WTC11 (cell line): ENCODE measurements at regions not wholly inside any gene's neighbourhood (a gene's known extent, or its start where the extent isn't known, plus 50 kb on each side); places are given as distances from the start of the nearest gene placed in this dataset.

ENCODE experiments used
- ATAC-seq: fragments of 200-7000 bp; cut with Tn5 transposase; 2 replicates; pipeline ENCODE4 v1.10.0; 2021; ENCODE audit warnings: mild to moderate bottlenecking, moderate library complexity
- CTCF ChIA-PET: fragments of 300-600 bp; sonication (Branson Sonifier 250); formaldehyde crosslinking; loops from one replicate; lab custom pipeline; 2021; ENCODE audit warnings: antibody characterized with exemption; lab: Charles Lee
- POLR2A ChIA-PET: fragments of 350-600 bp; sonication (Branson Sonifier 250); formaldehyde crosslinking; loops from one replicate; lab custom pipeline; 2021; ENCODE audit warnings: antibody characterized with exemption; lab: Charles Lee
- DNase-seq: peaks from one replicate; pipeline ENCODE4 v3.0.0; 2021; ENCODE audit warnings: low spot score
- H3K27ac Mint-ChIP-seq: 2 replicates; pipeline ENCODE4 v1.8.0; 2021; ENCODE audit warnings: mixed read lengths
- H3K27me3 Mint-ChIP-seq: 2 replicates; pipeline ENCODE4 v1.8.0; 2021; ENCODE audit warnings: low read depth, mild to moderate bottlenecking, moderate library complexity, mixed read lengths
- H3K36me3 Mint-ChIP-seq: 2 replicates; pipeline ENCODE4 v1.8.0; 2021; ENCODE audit warnings: mixed read lengths
- H3K4me1 Mint-ChIP-seq: 2 replicates; pipeline ENCODE4 v1.8.0; 2022; ENCODE audit warnings: mixed read lengths
- H3K4me3 Mint-ChIP-seq: 2 replicates; pipeline ENCODE4 v1.8.0; 2021; ENCODE audit warnings: mild to moderate bottlenecking, moderate library complexity, mixed read lengths
- H3K9me3 Mint-ChIP-seq: 2 replicates; pipeline ENCODE4 v1.8.0; 2021; ENCODE audit warnings: mixed read lengths
- ATF1 ChIP-seq: sonication (generic); formaldehyde crosslinking; IDR thresholded peaks from 2 replicates; pipeline ENCODE4 v1.8.1; 2023; ENCODE audit warnings: mild to moderate bottlenecking, moderate library complexity, missing genetic modification reagents
- CDX4 ChIP-seq: fragments of 250-450 bp; sonication (Bioruptor Pico); IDR thresholded peaks from 2 replicates; pipeline ENCODE4 v1.9.0; 2021; ENCODE audit warnings: moderate library complexity, mild to moderate bottlenecking, inconsistent platforms, borderline replicate concordance
- CREB1 ChIP-seq: sonication (generic); formaldehyde crosslinking; IDR thresholded peaks from 2 replicates; pipeline ENCODE4 v1.8.0; 2023; ENCODE audit warnings: mild to moderate bottlenecking, missing genetic modification reagents
- ESRRA ChIP-seq: sonication (generic); formaldehyde crosslinking; IDR thresholded peaks from 2 replicates; pipeline ENCODE4 v1.8.1; 2022; ENCODE audit warnings: mild to moderate bottlenecking, missing genetic modification reagents, borderline replicate concordance
- FOXJ3 ChIP-seq: sonication (generic); formaldehyde crosslinking; IDR thresholded peaks from 2 replicates; pipeline ENCODE4 v1.9.0; 2021; ENCODE audit warnings: missing genetic modification reagents, mild to moderate bottlenecking, borderline replicate concordance
- FOXP4 ChIP-seq: sonication (generic); formaldehyde crosslinking; IDR thresholded peaks from 2 replicates; pipeline ENCODE4 v1.8.0; 2022; ENCODE audit warnings: mild to moderate bottlenecking, missing genetic modification reagents
- GTF2I ChIP-seq: fragments of 250-450 bp; sonication (Bioruptor Pico); conservative IDR thresholded peaks from 2 replicates; pipeline ENCODE4 v1.4.0; 2021; ENCODE audit warnings: mild to moderate bottlenecking
- JAZF1 ChIP-seq: fragments of 250-450 bp; sonication (Bioruptor Pico); IDR thresholded peaks from 2 replicates; pipeline ENCODE4 v1.9.0; 2021; ENCODE audit warnings: moderate library complexity, mild to moderate bottlenecking, inconsistent platforms
- MXD4 ChIP-seq: fragments of 250-450 bp; sonication (Bioruptor Pico); IDR thresholded peaks from 2 replicates; pipeline ENCODE4 v1.8.0; 2021; ENCODE audit warnings: mild to moderate bottlenecking, moderate library complexity, borderline replicate concordance
- MYBL2 ChIP-seq: sonication (generic); formaldehyde crosslinking; IDR thresholded peaks from 2 replicates; pipeline ENCODE4 v1.8.1; 2023; ENCODE audit warnings: mild to moderate bottlenecking, moderate library complexity, missing genetic modification reagents
- NR3C1 ChIP-seq: sonication (generic); formaldehyde crosslinking; conservative IDR thresholded peaks from 2 replicates; pipeline ENCODE4 v1.8.1; 2023; ENCODE audit warnings: low read depth, mild to moderate bottlenecking, missing genetic modification reagents
- SMAD3 ChIP-seq: sonication (generic); formaldehyde crosslinking; IDR thresholded peaks from 2 replicates; pipeline ENCODE4 v1.8.0; 2022; ENCODE audit warnings: missing genetic modification reagents, mild to moderate bottlenecking, borderline replicate concordance
- SP1 ChIP-seq: sonication (generic); formaldehyde crosslinking; conservative IDR thresholded peaks from 2 replicates; pipeline ENCODE4 v1.8.1; 2022; ENCODE audit warnings: missing genetic modification reagents
- TCF7 ChIP-seq: sonication (generic); formaldehyde crosslinking; IDR thresholded peaks from 2 replicates; pipeline ENCODE4 v1.8.0; 2022; ENCODE audit warnings: mild to moderate bottlenecking, low read depth, missing genetic modification reagents, moderate library complexity
- ZNF121 ChIP-seq: sonication (generic); formaldehyde crosslinking; IDR thresholded peaks from 2 replicates; pipeline ENCODE4 v1.8.0; 2023; ENCODE audit warnings: missing genetic modification reagents
- ZNF219 ChIP-seq: sonication (generic); formaldehyde crosslinking; IDR thresholded peaks from 2 replicates; pipeline ENCODE4 v1.8.0; 2023; ENCODE audit warnings: missing genetic modification reagents, mild to moderate bottlenecking, borderline replicate concordance
- ZNF317 ChIP-seq: sonication (generic); formaldehyde crosslinking; IDR thresholded peaks from 2 replicates; pipeline ENCODE4 v1.8.1; 2023; ENCODE audit warnings: low read depth, mild to moderate bottlenecking, moderate library complexity, missing genetic modification reagents, borderline replicate concordance
- ZNF416 ChIP-seq: fragments of 250-450 bp; sonication (Bioruptor Pico); IDR thresholded peaks from 2 replicates; pipeline ENCODE4 v1.9.0; 2021; ENCODE audit warnings: mild to moderate bottlenecking, inconsistent platforms
- TF ChIP-seq, protein P1 (sequence below): sonication (generic); formaldehyde crosslinking; IDR thresholded peaks from 2 replicates; pipeline ENCODE4 v1.8.1; 2022; ENCODE audit warnings: missing genetic modification reagents, borderline replicate concordance
- TF ChIP-seq, protein P2 (sequence below): sonication (generic); formaldehyde crosslinking; IDR thresholded peaks from 2 replicates; pipeline ENCODE4 v1.8.0; 2022; ENCODE audit warnings: mild to moderate bottlenecking, missing genetic modification reagents
- TF ChIP-seq, protein P3 (sequence below): fragments of 250-450 bp; sonication (Bioruptor Pico); conservative IDR thresholded peaks from 2 replicates; pipeline ENCODE4 v1.9.0; 2021; ENCODE audit warnings: mild to moderate bottlenecking

GRCh38 chr6:135710042-135710441 is 141.5 kb upstream of the PDE7B start (continued):
- TF ChIP-seq CDX4 (CRISPR knock-in tag) (no peak), JAZF1 (CRISPR knock-in tag) (no peak), SMAD3 (no peak), FOXJ3 (CRISPR knock-in tag) (no peak), CREB1 (no peak), MYBL2 (no peak), TCF7 (CRISPR knock-in tag) (no peak), ZNF416 (CRISPR knock-in tag) (no peak)
- TF ChIP-seq, protein P1, sequence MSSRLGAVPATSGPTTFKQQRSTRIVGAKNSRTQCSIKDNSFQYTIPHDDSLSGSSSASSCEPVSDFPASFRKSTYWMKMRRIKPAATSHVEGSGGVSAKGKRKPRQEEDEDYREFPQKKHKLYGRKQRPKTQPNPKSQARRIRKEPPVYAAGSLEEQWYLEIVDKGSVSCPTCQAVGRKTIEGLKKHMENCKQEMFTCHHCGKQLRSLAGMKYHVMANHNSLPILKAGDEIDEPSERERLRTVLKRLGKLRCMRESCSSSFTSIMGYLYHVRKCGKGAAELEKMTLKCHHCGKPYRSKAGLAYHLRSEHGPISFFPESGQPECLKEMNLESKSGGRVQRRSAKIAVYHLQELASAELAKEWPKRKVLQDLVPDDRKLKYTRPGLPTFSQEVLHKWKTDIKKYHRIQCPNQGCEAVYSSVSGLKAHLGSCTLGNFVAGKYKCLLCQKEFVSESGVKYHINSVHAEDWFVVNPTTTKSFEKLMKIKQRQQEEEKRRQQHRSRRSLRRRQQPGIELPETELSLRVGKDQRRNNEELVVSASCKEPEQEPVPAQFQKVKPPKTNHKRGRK (CRISPR knock-in tag), result no peak

DNA sequence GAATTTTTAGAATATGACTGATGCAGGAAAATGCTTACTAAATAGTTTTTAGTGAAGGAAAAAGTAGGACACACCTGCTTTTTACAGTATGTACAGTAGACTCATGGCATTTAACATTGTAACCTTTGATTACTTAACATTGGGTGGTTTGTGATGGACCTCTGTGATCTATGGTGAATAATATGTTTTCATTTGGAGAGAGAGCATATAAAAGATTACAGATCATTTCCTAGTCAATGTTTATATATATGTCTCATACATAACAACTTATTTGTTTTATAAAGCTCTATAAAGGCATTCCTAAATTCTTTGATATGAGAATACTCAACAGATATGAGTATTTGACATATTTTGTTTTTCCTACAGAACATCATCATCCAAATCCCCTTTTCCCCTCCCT is 129.3 kb upstream of the PDE7B start:
- peaks cover 50% of the 10 kb centered on the region for H3K9me3 Mint-ChIP-seq
- no peak overlapping the region for H3K27ac Mint-ChIP-seq
- ATAC-seq (no peak), DNase-seq (no peak)
- H3K4me3 Mint-ChIP-seq, result no peak overlapping the region
- CTCF ChIA-PET, result no interaction called here
- TF ChIP-seq ESRRA (CRISPR knock-in tag), result no peak
- TF ChIP-seq ZNF121 (CRISPR knock-in tag), result no peak
- TF ChIP-seq CDX4 (CRISPR knock-in tag), result no peak
- no peak for TF ChIP-seq SP1 (CRISPR knock-in tag)
- TF ChIP-seq GTF2I (CRISPR knock-in tag), result no peak
- no peak for TF ChIP-seq SMAD3
- TF ChIP-seq, protein P2, sequence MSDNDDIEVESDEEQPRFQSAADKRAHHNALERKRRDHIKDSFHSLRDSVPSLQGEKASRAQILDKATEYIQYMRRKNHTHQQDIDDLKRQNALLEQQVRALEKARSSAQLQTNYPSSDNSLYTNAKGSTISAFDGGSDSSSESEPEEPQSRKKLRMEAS (CRISPR knock-in tag), result no peak
- no peak for TF ChIP-seq FOXP4 (CRISPR knock-in tag)
- no peak for TF ChIP-seq ZNF219 (CRISPR knock-in tag)
- TF ChIP-seq NR3C1, result no peak
- TF ChIP-seq, protein P3, sequence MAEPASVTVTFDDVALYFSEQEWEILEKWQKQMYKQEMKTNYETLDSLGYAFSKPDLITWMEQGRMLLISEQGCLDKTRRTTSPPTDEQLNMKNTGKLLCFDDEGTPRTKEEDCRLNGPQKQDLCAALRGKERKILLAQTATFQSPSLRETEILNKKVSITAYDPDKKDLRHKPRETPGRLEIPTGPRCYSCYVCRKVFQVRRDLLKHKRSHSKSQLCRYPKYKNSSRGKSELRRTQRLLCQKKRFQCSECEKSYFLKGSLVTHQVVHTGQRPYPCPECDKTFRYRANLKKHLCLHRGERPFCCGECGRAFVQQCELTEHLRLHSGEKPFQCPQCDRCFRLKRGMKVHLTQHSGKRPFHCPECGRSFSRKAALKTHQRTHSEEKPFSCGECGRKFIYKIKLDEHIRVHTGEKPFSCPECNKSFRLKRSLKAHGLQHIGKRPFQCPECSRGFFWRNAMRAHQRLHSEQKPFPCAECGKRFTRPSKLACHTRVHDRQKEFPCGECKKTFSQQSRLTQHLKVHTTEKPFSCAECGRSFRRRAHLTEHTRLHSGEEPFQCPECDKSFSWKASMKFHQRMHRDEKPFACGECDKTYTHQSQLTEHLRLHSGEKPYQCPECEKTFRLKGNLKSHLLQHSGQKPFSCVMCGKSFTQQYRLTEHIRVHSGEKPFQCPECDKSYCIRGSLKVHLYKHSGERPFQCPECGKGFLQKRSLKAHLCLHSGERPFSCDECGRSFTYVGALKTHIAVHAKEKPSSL (CRISPR knock-in tag), result no peak
- H3K27me3 Mint-ChIP-seq, result peaks cover 3% of the 10 kb centered on the region; the same call in 1 of the 2 replicates
- H3K36me3 Mint-ChIP-seq, result peaks cover 20% of the 10 kb centered on the region
- POLR2A ChIA-PET, result no interaction called here
- no peaks in the 10 kb centered on the region for H3K4me1 Mint-ChIP-seq

DNA sequence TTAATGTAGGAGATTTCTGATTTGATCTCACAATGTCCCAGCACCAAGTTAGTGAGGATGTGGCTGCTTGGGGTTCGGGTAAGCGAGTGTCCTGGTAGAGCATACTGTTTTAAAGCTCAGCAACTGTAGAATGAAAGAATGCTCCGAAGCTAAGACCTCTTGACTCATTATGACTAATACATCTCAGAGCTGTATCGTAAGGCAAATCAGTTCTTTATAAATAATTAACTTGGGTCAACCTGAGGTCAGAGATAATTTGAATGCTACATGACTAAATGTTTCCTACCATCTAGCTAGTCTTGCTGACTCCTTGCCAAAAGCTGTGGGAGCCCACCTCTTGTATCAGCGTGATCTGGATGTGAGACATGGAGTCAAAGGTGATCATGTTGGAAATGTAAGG is 128.8 kb upstream of the PDE7B start:
- POLR2A ChIA-PET, result no interaction called here
- no peak for TF ChIP-seq MXD4 (CRISPR knock-in tag)
- TF ChIP-seq ZNF317 (CRISPR knock-in tag), result no peak
- no peak for TF ChIP-seq ATF1 (CRISPR knock-in tag)
- H3K36me3 Mint-ChIP-seq, result peaks cover 20% of the 10 kb centered on the region
- no peak overlapping the region for H3K27ac Mint-ChIP-seq
- DNase-seq (no peak), ATAC-seq (no peak)
- no peaks in the 10 kb centered on the region for H3K4me1 Mint-ChIP-seq
- CTCF ChIA-PET, result no interaction called here
- H3K4me3 Mint-ChIP-seq, result no peak overlapping the region
- H3K27me3 Mint-ChIP-seq, result peaks cover 3% of the 10 kb centered on the region; the same call in 1 of the 2 replicates
- peaks cover 55% of the 10 kb centered on the region for H3K9me3 Mint-ChIP-seq
